K562 (cell line): ENCODE measurements at regions not wholly inside any gene's neighbourhood (a gene's known extent, or its start where the extent isn't known, plus 50 kb on each side); places are given as distances from the start of the nearest gene placed in this dataset.

Experiments
- ATF1 ChIP-seq, 2 experiments: fragments of 450-650 bp in 1 of 2; IDR thresholded peaks; 2 replicates each; pipeline ENCODE4 v1.6.1; 2016; ENCODE audit warnings: missing compliant biosample characterization in 1 of 2, missing genetic modification characterization in 1 of 2
- CC2D1A ChIP-seq: fragments of 450-650 bp; IDR thresholded peaks from 2 replicates; pipeline ENCODE4 v1.6.1; 2017; ENCODE audit warnings: mild to moderate bottlenecking
- CREB1 ChIP-seq, 2 experiments: sonication (generic) in 1 of 2; formaldehyde crosslinking in 1 of 2; IDR thresholded peaks; 2 replicates each; pipeline versions ENCODE4 v1.6.1 to v1.8.0; 2012 to 2022; ENCODE audit warnings: inconsistent platforms in 1 of 2, mild to moderate bottlenecking in 1 of 2, missing genetic modification reagents in 1 of 2, moderate library complexity in 1 of 2
- DACH1 ChIP-seq: fragments of 450-650 bp; IDR thresholded peaks from 2 replicates; pipeline ENCODE4 v1.6.1; 2018; ENCODE audit not compliant: partially characterized antibody
- FOSL1 ChIP-seq: fragments of 200-800 bp; sonication (Bioruptor generic); conservative IDR thresholded peaks from 2 replicates; pipeline ENCODE4 v1.6.1; 2016; ENCODE audit warnings: missing genetic modification characterization, missing compliant biosample characterization
- HNRNPL ChIP-seq: fragments of 200-400 bp; formaldehyde crosslinking; IDR thresholded peaks from 2 replicates; pipeline ENCODE4 v1.6.1; 2017; ENCODE audit warnings: low read depth, mild to moderate bottlenecking, low read length
- MYC ChIP-seq, 2 experiments: fragments of 250-450 bp in 1 of 2; sonication (Bioruptor Pico) in 1 of 2; IDR thresholded peaks; 2 replicates each; pipeline versions ENCODE4 v1.5.1 to v1.6.1; 2012 to 2021; ENCODE audit warnings: low read depth in 2 of 2, borderline replicate concordance in 1 of 2, improper control_type of control experiment in 1 of 2, low read length in 1 of 2, mild to moderate bottlenecking in 1 of 2, moderate library complexity in 1 of 2
- NR2C1 ChIP-seq, 2 experiments: fragments of 450-650 bp; IDR thresholded peaks; 2 replicates each; pipeline ENCODE4 v1.6.1; 2017; ENCODE audit warnings: mild to moderate bottlenecking in 2 of 2, antibody characterized with exemption in 1 of 2, inconsistent platforms in 1 of 2, missing compliant biosample characterization in 1 of 2, missing genetic modification characterization in 1 of 2
- NRF1 ChIP-seq, 2 experiments: fragments of 450-650 bp; IDR thresholded peaks in 1 of 2; conservative IDR thresholded peaks in 1 of 2; 2 replicates each; pipeline ENCODE4 v1.6.1; 2014; ENCODE audit warnings: mild to moderate bottlenecking in 2 of 2
- PHB2 ChIP-seq: fragments of 450-650 bp; IDR thresholded peaks from 2 replicates; pipeline ENCODE4 v1.6.1; 2017; ENCODE audit warnings: low read depth
- RBFOX2 ChIP-seq: fragments of 200-400 bp; formaldehyde crosslinking; IDR thresholded peaks from 2 replicates; pipeline ENCODE4 v1.6.1; 2017; ENCODE audit warnings: low read depth, mild to moderate bottlenecking, low read length, moderate library complexity
- RFX7 ChIP-seq: fragments of 250-450 bp; sonication (Bioruptor Pico); IDR thresholded peaks from 2 replicates; pipeline ENCODE4 v1.5.1; 2021; ENCODE audit warnings: mild to moderate bottlenecking
- RUNX1 ChIP-seq: sonication (generic); IDR thresholded peaks from 2 replicates; pipeline ENCODE4 v1.6.1; 2016; ENCODE audit warnings: antibody characterized with exemption, low read depth
- SAP30 ChIP-seq: fragments of 200-600 bp; sonication (generic); IDR thresholded peaks from 2 replicates; pipeline ENCODE4 v1.6.1; 2012; ENCODE audit warnings: borderline replicate concordance, low read depth, mild to moderate bottlenecking, moderate library complexity, low read length, control low read depth, inconsistent platforms; ENCODE audit not compliant: insufficient read depth, poor library complexity, severe bottlenecking
- SREBF1 ChIP-seq: fragments of 150-350 bp; IDR thresholded peaks from 2 replicates; pipeline ENCODE4 v1.6.1; 2014; ENCODE audit warnings: antibody characterized with exemption, low read depth, low read length, borderline replicate concordance
- TEAD1 ChIP-seq, 2 experiments: fragments of 450-650 bp in 1 of 2; sonication (generic) in 1 of 2; formaldehyde crosslinking; IDR thresholded peaks; 2 replicates each; pipeline versions ENCODE4 v1.4.0 to v1.8.0; 2020 to 2022; ENCODE audit warnings: mild to moderate bottlenecking in 2 of 2, missing genetic modification reagents in 1 of 2
- ZBTB49 ChIP-seq: sonication (generic); formaldehyde crosslinking; IDR thresholded peaks from 2 replicates; pipeline ENCODE4 v1.8.0; 2022; ENCODE audit warnings: missing genetic modification reagents, mild to moderate bottlenecking, borderline replicate concordance
- ZNF277 ChIP-seq: fragments of 250-450 bp; sonication (Bioruptor Pico); IDR thresholded peaks from 2 replicates; pipeline ENCODE4 v1.8.0; 2022; ENCODE audit warnings: inconsistent platforms, mild to moderate bottlenecking, moderate library complexity, borderline replicate concordance
- TF ChIP-seq, protein P1 (sequence below), 2 experiments: fragments of 450-650 bp in 1 of 2; sonication (generic) in 1 of 2; formaldehyde crosslinking in 1 of 2; IDR thresholded peaks in 1 of 2; conservative IDR thresholded peaks in 1 of 2; 2 replicates each; pipeline versions ENCODE4 v1.6.1 to v1.8.1; 2016 to 2023; ENCODE audit warnings: mild to moderate bottlenecking in 2 of 2, moderate library complexity in 2 of 2, inconsistent platforms in 1 of 2, missing genetic modification reagents in 1 of 2
- TF ChIP-seq, protein P2 (sequence below): sonication (generic); formaldehyde crosslinking; IDR thresholded peaks from 2 replicates; pipeline ENCODE4 v1.8.1; 2023; ENCODE audit warnings: mild to moderate bottlenecking, missing genetic modification reagents

DNA sequence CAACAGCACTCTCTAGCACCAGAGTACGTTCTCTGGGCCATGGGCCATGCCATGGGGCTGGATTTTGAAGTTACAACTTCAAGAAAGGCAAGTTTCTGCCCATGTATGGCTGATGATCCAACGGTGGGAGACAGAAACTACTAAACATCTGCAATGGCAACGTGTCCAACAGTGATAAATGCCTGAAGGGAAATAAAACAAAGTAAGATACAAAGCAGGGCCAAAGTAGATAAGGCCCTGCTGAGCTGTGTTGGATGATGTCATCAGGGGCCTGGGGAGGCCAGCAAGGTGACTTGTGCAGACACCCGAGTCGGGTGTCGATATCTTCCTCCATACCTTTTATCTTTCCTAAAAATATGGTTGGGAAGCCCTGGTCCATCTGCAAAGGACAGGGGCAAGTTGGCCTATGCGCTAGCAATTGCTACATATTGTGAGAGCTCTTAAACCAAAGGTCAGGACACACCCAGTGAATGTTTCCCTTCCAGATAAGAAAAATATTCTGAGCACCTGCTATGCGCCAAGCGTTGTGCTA is 487.2 kb downstream of the MN1 start (continued):
- TF ChIP-seq DACH1, result no peak
- TF ChIP-seq ZBTB49 (CRISPR knock-in tag), result no peak
- peak; percentile 83; the same call in 1 of the 2 replicates for TF ChIP-seq CC2D1A
- peak; percentile 48; the same call in 1 of the 2 replicates for TF ChIP-seq RUNX1
- no peak for TF ChIP-seq HNRNPL
- TF ChIP-seq CREB1 (IDR thresholded peaks at IDR 0.05), result no peak; the same call in 1 of the 2 replicates
- no peak for TF ChIP-seq CREB1 (CRISPR knock-in tag; IDR thresholded peaks at IDR 0.05)
- TF ChIP-seq SAP30, result no peak
- peak; percentile 34; the same call in 1 of the 2 replicates for TF ChIP-seq MYC (IDR thresholded peaks at IDR 0.05; ENCODE audit: low read depth, low read length)
- no peak for TF ChIP-seq MYC (CRISPR knock-in tag; IDR thresholded peaks at IDR 0.05; ENCODE audit: borderline replicate concordance, low read depth)
- no peak for TF ChIP-seq ATF1 (CRISPR knock-in tag; IDR thresholded peaks at IDR 0.05)
- TF ChIP-seq ATF1 (tag; IDR thresholded peaks at IDR 0.05), result peak; percentile 76
- no peak for TF ChIP-seq RBFOX2
- TF ChIP-seq PHB2, result peak; percentile 80
- TF ChIP-seq ZNF277 (CRISPR knock-in tag), result no peak
- TF ChIP-seq TEAD1 (CRISPR knock-in tag; IDR thresholded peaks at IDR 0.05), result 0 out of 4 replicates have a peak, but pooled peaks of 1 of the 2 experiments have one; percentile 17
- TF ChIP-seq NRF1 (conservative IDR thresholded peaks at IDR 0.05 in 1 of 2, IDR thresholded peaks at IDR 0.05 in 1 of 2), result 0 out of 4 replicates have a peak, but pooled peaks of 1 of the 2 experiments have one; percentile 12
- no peak for TF ChIP-seq RFX7 (CRISPR knock-in tag)
- TF ChIP-seq SREBF1, result no peak
- peak; percentile 88 for TF ChIP-seq FOSL1 (tag)
- no peak for TF ChIP-seq NR2C1 (IDR thresholded peaks at IDR 0.05)
- 0 out of 2 replicates have a peak, but pooled peaks have one; percentile 11 for TF ChIP-seq NR2C1 (tag; IDR thresholded peaks at IDR 0.05)
- TF ChIP-seq, protein P1, sequence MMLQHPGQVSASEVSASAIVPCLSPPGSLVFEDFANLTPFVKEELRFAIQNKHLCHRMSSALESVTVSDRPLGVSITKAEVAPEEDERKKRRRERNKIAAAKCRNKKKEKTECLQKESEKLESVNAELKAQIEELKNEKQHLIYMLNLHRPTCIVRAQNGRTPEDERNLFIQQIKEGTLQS (IDR thresholded peaks at IDR 0.05), result peak; percentile 97
- TF ChIP-seq, protein P1 (CRISPR knock-in tag; conservative IDR thresholded peaks at IDR 0.05), result no peak
- TF ChIP-seq, protein P2, sequence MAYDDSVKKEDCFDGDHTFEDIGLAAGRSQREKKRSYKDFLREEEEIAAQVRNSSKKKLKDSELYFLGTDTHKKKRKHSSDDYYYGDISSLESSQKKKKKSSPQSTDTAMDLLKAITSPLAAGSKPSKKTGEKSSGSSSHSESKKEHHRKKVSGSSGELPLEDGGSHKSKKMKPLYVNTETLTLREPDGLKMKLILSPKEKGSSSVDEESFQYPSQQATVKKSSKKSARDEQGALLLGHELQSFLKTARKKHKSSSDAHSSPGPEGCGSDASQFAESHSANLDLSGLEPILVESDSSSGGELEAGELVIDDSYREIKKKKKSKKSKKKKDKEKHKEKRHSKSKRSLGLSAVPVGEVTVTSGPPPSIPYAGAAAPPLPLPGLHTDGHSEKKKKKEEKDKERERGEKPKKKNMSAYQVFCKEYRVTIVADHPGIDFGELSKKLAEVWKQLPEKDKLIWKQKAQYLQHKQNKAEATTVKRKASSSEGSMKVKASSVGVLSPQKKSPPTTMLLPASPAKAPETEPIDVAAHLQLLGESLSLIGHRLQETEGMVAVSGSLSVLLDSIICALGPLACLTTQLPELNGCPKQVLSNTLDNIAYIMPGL (CRISPR knock-in tag), result no peak
